Stimulated activated CD4-positive, alpha-beta T cell treated with anti-CD3 and anti-CD28 coated beads, Interleukin-4, amount 100 ng/mL, for 1 hour (primary cell): ENCODE measurements at regions not wholly inside any gene's neighbourhood (a gene's known extent, or its start where the extent isn't known, plus 50 kb on each side); places are given as distances from the start of the nearest gene placed in this dataset.

Experiments used
- DNase-seq: peaks from one replicate; pipeline ENCODE4 v3.0.0-alpha.2; 2020

- no peak for DNase-seq
Observed at GRCh38 chr2:122357998-122358397, 602.5 kb downstream of the TSN start.

DNA sequence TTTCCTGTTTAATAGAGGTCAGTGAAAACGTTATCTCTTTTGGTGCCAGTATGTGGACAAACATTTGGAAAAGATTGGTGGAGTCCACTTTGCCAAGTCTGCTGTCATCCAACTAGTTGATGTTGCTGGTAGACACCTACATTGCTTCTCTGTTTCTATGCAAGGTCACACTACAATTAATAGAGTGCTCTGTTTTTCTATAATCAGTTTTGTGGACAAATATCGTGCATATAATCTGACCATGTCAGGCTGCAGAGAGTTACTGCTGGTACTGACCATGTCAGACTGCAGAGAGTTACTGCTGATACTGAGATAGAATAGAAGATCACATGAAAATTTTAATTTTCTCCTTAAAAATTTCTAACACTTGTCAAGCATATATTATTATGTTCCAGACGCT is 603.3 kb downstream of the TSN start:
- DNase-seq, result no peak

DNA sequence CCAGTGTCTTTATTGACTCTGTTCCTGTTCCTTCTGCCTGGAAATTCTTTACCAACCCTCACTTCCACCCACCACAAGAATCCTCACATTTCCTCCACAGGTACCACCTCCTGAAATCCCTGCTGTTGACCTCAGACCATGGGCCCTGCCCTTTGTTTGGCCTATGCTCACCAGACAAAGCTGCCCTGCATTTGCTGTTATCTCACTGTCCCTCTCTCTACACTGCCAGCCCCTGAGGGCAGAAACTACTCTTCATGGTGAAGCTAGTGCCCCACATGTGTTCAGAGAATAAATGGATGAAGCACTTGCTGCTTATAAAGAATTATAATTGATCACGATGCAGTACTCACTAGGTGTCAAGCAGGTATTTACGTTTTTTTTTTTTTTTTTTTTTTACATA is 608.4 kb downstream of the TSN start:
- no peak for DNase-seq

DNA sequence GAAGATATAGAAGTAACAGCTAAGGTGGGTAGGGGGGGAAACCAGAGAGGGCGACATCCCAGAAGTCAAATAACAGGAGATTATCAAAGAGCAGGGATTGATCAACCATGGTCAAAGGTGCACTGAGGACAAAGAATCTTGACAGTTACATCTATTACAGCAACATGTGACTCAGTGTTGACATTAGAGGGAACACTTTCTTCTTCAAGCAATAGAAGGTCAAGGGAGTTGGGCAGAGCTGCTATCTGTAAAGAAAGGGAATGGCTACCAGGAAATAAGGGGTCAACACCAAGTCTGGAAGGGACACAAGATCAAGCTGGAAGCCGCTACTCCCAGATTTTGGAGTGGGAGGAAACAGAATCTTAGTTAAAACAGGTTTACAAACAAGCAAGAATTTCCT is 611.0 kb downstream of the TSN start:
- DNase-seq, result no peak

- no peak for DNase-seq
Observed at GRCh38 chr2:122366969-122367645, 611.7 kb downstream of the TSN start.

DNA sequence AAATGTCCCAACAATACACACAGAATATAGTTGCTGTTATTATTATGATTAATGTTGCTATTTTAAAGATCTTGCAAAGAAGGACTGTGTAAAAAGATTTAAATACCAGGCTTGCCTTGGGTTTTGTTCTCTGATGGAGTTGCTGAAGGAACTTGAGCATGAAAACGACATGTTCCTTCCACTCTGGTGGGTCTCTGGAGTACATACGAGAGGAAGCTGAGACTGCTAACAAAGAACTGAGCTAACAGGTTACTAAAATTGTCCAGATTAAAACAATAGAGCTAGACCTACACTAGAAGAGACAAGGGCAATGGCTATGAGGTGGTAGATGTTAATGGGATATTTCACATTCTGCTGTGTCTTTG is 612.2 kb downstream of the TSN start:
- DNase-seq, result no peak

GRCh38 chr2:122368576-122369243 is 613.3 kb downstream of the TSN start:
- DNase-seq, result no peak

- DNase-seq, result no peak
Observed at GRCh38 chr2:122378521-122378920, 623.1 kb downstream of the TSN start.

DNA sequence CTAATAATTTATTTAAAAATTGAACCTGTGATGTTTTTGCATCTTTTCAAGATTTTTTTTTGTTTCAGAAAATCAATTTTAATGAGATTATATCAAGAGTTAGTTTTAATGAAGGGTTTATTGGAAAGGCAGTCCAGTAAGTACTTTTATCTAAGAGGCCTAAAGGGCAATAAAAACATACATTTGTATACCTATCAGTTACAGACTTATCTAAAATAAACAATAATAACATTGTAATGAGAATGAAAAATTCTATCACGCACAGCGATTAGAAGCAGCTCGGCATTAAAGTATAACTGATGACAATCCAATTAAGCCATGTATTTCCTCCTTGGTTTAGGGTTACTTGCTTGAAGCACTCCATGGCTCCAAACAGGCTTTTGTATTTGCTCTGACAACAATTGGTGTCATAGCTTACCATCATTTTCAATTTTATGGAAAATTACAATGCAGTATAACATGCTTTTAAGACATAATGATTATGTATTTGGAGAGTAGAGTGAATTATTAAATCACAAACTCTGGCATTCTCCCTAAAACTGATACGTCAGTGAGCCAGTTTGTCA is 629.4 kb downstream of the TSN start:
- no peak for DNase-seq

GRCh38 chr2:122388208-122388607 is 632.8 kb downstream of the TSN start:
- DNase-seq, result no peak

- DNase-seq, result no peak
Observed at GRCh38 chr2:122389694-122390093, 634.2 kb downstream of the TSN start.

GRCh38 chr2:122390406-122390805 is 635.0 kb downstream of the TSN start:
- no peak for DNase-seq

DNA sequence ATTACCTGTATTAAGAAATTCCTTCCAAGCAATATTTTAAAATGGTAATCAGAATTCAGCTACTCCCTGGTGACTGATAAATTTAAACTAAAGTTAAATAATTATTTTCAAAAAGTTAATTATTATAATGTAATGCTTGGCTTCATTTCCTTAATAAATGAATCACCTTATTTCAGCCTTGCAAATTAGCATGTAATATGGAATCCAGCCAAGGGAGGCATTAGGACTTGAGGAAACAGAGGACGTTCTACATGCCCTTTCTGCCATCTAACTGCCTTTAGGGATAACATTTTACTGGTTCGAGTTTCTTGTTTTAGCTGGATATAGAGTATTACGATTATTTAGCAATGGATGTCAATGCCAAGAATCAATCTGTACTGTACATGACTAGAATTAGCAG is 636.3 kb downstream of the TSN start:
- DNase-seq, result no peak

GRCh38 chr2:122395687-122396086 is 640.2 kb downstream of the TSN start:
- DNase-seq, result no peak

DNA sequence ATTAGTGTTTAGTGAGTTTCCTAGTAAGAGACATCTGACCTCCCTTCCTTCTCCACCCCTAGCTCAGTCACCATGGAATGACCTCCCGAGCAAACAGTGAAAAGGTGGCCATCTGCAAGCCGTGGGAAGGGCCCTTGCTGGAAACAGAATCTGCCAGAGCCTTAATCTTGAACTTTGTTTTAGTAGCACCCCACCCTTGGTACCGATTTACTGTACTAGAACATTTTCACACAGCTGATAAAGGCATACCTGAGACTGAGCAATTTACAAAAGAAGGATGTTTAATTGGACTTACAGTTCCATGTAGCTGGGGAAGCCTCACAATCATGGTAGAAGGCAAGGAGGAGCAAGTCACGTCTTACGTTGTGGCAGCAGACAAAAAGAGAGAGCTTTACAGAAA is 655.8 kb downstream of the TSN start:
- DNase-seq, result no peak

DNA sequence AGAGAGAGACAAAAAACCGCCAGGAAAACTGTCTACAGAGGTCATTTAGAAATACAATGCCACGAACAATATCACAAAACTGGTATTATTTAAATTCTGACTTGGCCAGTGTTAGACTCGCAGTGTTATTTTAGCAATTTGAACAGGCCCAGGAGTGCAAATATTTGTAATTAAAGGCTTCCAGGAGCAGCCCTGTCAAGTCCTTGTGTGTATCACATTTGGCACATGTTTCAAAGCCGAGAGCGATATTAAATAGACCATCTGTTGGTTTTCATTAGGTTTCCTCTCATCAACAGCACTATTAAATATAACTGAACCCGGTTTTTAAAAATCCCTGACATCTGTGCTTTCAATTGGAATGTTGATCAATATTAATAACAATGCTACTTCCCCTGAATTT is 656.9 kb downstream of the TSN start:
- DNase-seq, result no peak

GRCh38 chr2:122414902-122415301 is 659.5 kb downstream of the TSN start:
- no peak for DNase-seq

DNA sequence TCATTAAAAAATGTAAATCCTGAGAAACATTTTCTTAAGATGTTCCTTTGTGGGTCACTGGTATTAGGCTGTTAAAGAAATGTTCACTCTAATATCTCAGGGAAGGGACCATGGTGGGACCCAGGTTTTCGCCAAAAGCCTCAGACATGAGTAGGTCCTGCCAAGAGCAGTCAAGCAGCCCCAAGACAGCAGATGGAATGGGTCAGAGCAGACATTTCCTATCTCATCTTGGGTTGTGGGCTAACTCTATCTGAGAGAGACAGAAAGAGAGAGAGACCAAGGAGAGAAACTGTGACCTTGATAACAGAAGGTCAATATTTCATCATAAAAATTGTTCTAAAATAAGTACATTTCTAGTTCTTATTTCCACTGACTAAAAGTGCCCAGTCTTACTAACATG is 661.7 kb downstream of the TSN start:
- no peak for DNase-seq

DNA sequence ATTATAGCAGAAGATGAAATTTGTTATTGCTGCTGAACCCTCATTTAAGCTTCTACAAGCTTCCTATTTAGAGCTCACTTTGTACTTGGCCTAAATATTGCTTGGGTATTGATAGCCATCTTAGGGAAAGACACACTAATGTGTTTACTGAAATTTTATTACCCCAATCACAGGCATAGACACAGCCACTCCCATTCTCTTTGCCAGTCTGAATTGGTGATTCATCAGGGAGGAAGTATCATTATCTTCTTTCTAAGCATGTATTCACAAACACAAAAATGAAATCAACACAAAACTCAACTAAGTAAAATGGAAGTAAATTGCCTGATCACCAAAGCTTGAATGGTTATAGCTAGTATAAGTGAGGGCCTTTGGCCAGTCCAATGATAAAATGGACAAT is 666.3 kb downstream of the TSN start:
- no peak for DNase-seq

- DNase-seq, result no peak
Observed at GRCh38 chr2:122422384-122422991, 667.0 kb downstream of the TSN start.

DNA sequence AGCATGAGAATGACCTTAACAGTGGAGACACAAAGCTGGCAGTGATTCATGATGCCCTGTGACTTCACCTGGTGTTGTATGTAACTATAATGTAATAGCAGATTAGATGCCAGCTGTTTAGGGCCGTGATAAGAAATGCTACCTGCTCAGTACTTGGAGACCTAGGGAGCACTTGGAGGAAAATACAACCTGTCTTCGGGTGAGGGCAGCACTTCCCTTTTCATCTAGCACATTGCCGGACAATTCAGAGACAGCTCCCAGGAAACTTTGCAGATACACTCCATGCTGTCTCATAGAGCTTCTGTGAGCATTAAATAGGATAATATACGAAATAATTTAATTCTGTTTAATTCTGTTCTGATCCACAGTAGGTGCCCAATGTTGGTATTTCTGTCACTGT is 668.5 kb downstream of the TSN start:
- DNase-seq, result no peak

DNA sequence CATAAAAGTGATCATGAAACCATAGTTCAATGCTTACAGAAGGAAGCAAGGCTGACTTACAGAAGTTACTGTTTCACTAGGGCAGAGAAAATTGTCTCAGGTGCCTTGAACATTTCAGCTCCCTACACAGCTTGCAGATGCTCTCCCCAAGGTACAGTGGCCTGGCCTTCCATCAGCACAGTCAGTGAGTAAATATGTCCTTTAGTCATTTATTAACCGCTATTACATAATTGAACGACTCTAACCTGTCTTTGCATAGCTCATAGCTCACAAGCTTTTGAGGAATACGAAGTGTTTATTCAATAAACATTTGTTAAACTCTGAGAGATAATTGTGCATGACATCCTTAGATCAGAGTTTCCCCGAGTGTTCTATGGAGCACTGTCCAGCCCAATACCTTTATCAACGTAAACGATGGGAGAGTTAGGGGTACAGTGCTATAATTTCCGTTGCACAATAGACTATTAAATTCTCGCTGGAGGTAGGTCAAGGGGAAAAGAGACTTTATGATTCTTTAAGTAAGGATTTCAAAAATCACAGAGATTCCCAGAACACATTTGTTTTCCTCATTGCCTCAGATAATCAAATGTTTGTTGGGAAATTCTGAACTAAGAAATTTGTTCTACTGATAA is 677.8 kb downstream of the TSN start:
- no peak for DNase-seq

DNA sequence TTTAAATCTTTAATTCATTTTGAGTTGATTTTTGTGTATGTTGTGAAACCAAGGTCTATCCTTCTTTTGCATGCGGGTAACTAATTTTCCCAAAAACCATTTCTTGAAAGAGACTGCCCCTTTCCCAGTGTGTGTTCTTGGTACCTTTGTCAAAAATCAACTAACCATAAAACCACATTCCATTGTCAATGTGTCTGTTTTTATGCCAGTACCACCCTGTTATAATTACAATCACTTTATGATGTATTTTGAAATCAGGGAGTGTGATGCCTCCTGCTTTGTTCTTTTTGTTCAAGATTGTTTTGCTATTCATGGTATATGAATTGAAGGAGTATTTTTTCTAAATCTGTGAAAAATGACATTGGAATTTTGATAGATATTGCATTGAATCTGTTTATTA is 689.6 kb downstream of the TSN start:
- no peak for DNase-seq

- DNase-seq, result no peak
Observed at GRCh38 chr2:122446761-122447160, 691.3 kb downstream of the TSN start.
